OCI-LY3 (cell line): ENCODE measurements at regions not wholly inside any gene's neighbourhood (a gene's known extent, or its start where the extent isn't known, plus 50 kb on each side); places are given as distances from the start of the nearest gene placed in this dataset.

Experiments
- EZH2phosphoT487 ChIP-seq: fragments of 200-600 bp; shearing (Covaris generic); IDR thresholded peaks from 2 replicates; pipeline ENCODE4 v1.6.1; 2018; ENCODE audit warnings: antibody characterized with exemption, mixed run types, low read depth
- TF ChIP-seq, protein P1 (sequence below): fragments of 200-600, 300-600 bp; sonication (generic); IDR thresholded peaks from 2 replicates; pipeline ENCODE4 v1.5.1; 2014; ENCODE audit warnings: antibody characterized with exemption, low read length, low read depth

DNA sequence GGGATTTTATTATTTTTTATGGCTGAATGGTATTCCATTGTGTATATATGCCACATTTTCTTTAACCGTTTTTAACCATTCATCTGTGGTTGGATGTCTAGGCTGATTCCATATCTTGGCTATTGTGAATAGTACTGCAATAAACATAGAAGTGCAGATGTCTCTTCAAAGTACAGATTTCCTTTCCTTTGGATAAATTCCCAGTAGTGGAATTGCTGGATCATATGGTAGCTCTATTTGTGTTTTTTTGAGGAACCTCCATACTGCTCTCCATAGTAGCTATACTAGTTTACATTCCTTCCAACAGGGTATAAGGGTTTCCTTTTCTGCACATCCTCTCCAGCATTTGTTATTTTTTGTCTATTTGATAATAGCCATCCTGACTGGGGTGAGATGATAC is 71.9 kb upstream of the SEZ6L start:
- TF ChIP-seq, protein P1, sequence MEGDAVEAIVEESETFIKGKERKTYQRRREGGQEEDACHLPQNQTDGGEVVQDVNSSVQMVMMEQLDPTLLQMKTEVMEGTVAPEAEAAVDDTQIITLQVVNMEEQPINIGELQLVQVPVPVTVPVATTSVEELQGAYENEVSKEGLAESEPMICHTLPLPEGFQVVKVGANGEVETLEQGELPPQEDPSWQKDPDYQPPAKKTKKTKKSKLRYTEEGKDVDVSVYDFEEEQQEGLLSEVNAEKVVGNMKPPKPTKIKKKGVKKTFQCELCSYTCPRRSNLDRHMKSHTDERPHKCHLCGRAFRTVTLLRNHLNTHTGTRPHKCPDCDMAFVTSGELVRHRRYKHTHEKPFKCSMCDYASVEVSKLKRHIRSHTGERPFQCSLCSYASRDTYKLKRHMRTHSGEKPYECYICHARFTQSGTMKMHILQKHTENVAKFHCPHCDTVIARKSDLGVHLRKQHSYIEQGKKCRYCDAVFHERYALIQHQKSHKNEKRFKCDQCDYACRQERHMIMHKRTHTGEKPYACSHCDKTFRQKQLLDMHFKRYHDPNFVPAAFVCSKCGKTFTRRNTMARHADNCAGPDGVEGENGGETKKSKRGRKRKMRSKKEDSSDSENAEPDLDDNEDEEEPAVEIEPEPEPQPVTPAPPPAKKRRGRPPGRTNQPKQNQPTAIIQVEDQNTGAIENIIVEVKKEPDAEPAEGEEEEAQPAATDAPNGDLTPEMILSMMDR: no peak
- TF ChIP-seq EZH2phosphoT487: no peak
